GM18517 (cell line): ENCODE measurements at regions not wholly inside any gene's neighbourhood (a gene's known extent, or its start where the extent isn't known, plus 50 kb on each side); places are given as distances from the start of the nearest gene placed in this dataset.

Source experiments
- ATAC-seq: cut with Tn5 transposase; IDR thresholded peaks from one replicate; pipeline ENCODE4 v1.9.1; 2021; ENCODE audit warnings: mild to moderate bottlenecking, moderate library complexity; ENCODE audit not compliant: unreplicated experiment

GRCh38 chr3:72352176-72352575, 496.1 kb downstream of the SHQ1 start:
- ATAC-seq = no peak

DNA sequence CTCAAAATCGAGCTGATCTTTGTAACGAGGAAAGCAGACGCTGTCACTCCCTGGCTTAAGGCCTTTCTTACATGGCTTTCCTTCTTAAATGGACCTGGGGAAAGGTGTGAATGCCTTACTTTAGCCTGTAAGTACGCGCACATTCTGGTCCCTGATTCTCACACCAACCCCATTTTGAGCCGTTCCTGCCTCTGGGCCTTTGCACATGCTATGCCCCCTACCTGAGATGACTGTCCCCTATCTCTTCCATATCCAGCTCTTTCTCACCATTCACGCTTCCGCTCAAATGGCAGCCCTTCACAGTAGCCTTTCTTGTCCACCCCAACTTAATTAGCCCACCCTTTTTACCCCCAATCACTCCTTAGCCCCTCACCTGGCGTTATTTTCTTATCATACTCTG, 496.7 kb downstream of the SHQ1 start:
- no peak for ATAC-seq

GRCh38 chr3:72350761-72351505, 497.3 kb downstream of the SHQ1 start:
- no peak for ATAC-seq

GRCh38 chr3:72348357-72348756, 499.9 kb downstream of the SHQ1 start:
- no peak for ATAC-seq

DNA sequence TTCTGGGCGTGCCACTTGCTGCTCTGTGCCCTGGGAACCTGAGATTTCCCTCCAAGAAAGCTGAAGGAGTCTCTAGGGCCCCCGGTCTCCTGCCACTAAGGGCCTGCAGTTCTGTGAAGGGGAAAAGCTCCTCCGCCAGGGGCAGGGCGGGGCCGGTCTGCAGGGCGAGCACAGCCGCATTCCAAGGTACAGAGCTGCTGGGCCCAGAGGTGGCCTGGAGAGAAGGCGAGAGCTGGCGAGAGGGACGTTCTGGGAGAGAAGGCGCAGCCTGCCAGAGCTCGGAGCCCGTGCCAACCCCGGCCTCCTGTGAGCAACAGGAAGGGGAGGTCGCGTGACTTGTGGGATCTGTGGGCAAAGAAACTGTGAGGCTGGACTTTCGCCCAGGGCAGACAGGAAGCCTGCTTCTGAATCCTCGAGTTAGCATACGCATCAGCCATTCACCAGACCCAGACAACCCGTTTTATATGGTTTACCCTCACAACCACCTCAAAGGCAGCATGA, 500.4 kb downstream of the SHQ1 start:
- ATAC-seq = peak; percentile 68

GRCh38 chr3:72346526-72346926, 501.7 kb downstream of the SHQ1 start:
- no peak for ATAC-seq

GRCh38 chr3:72345980-72346379, 502.3 kb downstream of the SHQ1 start:
- no peak for ATAC-seq

DNA sequence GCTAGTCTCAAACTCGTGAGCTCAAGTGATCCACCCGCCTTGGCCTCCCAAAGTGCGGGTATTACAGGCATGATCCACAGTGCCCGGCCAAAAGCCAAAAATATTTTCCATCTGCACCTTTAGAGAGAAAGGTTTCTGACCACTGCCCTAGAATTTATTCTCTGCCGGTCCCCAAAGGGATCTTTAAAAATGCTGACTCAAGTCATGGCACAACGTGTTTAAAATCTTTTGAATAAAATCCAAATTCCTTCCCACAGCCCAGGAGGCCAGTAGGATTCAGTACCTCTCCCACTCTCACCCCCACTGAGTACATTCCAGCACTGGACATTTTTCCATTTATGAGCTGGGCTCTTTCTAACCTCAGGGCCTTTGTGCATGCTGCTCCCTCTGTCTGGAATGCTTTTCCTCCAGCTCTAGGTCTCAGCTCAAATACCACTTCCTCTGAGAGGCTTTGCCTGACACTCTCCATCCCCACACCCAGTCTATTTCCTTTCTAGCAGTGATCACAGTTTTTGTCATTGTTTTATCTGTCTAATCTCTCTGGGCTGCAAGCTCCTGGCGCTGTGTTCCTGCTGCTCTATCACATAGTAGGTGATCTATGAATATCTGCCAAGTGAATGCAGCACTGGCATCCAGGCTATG, 502.9 kb downstream of the SHQ1 start:
- ATAC-seq = no peak

GRCh38 chr3:72344647-72345046, 503.6 kb downstream of the SHQ1 start:
- ATAC-seq = no peak

- ATAC-seq = no peak
These were observed 504.0 kb downstream of the SHQ1 start for GRCh38 chr3:72344236-72344635.

DNA sequence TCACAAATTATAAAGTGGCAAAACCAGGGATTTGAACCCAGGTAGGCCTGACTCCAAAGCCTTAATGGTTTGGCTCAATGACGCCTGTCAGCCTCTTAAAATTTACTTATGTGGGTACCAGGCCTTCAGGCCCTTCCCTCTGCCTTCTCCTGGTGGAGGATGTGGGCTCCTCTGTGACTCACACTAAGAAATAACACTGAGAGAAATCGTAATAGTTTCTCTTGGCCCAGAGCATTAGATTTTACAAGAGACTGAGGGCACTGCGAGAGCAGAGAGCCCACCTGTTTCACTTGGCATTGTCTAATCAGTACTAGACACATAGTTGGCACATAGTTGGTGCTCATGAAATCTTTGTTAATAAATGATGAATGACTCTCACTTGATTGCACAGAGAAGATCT, 505.2 kb downstream of the SHQ1 start:
- ATAC-seq = no peak

DNA sequence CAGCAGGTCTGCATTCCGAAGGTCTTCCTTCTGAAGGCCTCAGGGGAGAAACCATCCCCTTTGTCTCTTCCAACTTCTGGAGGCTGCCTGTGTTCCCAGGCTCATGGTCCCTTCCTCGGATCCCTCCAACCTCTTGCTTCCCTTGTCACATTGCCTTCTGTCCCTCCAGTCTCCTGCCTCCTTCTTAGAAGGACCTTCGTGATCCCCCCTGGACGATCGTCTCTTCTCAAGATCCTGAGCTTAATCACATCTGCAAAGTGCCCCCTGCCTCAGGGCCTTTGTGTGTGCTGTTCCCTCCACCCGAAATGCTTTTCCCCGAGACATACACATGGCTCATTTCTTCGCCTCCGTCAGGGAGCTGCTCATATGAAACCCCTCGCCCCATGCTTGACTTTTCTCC, 505.8 kb downstream of the SHQ1 start:
- ATAC-seq = no peak

DNA sequence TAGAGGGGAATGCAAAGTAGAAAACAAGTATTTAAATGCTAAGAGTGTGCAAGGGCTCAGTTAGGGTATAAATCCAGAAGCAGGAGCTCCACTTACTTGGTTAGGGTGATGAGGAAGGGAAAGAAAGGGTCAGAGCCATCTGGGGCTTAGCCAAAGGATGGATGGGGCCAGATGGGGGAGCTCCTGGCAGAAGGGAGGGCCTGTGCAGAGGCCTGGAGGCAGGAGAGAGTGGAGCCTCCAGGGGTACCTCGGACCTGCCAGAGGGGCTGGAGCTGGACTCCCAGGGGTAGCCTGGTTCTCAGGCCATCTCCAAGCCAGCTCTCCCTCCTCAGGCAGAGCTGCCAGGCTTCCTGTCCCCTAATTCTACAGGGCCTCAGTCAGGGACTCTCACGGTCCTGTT, 506.3 kb downstream of the SHQ1 start:
- ATAC-seq = no peak

- ATAC-seq = no peak
These were observed 506.9 kb downstream of the SHQ1 start for GRCh38 chr3:72341380-72341770.

DNA sequence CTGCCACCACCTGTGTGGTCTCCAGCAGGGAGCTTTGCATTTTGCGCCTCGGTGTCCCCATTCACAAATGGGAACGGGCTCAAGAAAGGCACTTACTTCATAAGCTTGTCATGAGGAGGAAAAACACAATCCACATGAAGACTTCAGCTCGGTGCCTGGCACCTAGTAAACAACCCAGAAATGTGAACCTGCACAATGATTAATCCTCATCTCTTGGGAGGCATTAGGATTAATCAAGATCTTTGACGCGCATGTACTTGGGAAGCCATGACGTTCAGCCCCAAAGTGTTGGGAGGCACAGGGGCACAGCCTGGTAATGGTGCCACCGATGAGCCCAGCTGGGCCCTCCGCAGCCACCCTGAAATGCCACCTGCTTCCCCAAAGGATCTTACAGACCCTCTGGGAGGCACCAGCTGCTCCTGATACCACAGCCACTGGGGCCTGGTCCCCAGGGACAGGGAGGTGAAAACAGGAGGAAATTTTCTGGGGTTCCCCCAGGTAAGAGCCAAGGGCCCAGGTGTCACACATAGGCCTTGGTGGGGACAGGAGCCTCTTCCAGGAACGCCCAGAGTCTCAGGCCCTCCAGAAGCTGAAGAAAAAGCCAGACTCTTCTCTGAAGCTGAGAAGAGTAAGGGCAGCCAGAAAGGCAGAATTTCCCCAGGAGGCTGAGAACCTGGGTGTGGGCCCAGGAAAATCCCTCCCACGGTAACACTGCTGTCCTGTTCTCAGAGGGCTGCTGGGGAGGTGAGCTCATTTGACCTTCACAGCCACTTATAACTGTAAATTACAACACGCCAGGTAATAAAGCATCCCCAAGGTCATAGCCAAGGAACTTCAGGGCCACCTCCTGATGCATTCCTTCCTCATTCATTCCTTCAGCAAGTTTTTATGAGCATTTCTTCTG, 507.5 kb downstream of the SHQ1 start:
- ATAC-seq = no peak

GRCh38 chr3:72340056-72340455, 508.2 kb downstream of the SHQ1 start:
- no peak for ATAC-seq

- no peak for ATAC-seq
These were observed 508.6 kb downstream of the SHQ1 start for GRCh38 chr3:72339670-72340030.

GRCh38 chr3:72338942-72339669, 509.1 kb downstream of the SHQ1 start:
- no peak for ATAC-seq

DNA sequence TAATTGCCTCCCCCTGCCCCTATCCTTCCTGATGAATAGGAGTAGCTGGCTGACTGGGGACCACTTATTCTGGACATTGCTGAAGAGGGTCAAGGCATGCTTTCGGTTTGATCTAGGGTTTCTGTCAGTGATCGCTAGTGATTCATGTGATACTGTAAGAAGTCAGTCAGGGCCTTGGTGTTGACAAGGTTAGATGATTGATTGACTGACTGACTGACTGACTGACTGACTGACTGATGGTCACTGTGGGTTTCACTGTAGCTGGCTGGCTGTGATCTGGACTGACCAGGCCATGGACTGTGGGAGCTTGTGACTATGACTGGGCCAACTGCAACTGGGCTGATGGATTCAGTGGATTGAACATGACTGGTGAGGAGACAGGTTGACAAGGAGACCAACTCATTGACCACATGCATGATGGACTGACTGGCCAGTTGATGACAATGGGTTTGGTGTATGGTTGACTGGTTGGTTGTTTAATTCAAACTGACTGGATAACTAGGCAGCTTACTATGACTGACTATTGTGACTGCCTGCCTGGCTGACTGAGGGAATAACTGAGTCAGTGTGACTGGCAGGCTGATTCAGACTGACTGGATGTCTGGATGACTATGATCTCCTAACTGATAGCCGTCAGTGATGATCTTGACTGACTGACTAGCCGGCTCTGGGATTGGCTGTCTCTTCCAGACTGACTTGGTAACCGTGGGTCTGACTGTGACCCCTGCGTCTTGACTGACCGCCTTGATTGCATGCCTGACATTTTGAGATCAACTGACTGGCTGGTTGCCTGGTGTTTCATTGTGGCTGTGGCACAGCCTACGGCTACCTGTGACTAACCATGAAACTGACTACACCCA, 509.9 kb downstream of the SHQ1 start:
- no peak for ATAC-seq

DNA sequence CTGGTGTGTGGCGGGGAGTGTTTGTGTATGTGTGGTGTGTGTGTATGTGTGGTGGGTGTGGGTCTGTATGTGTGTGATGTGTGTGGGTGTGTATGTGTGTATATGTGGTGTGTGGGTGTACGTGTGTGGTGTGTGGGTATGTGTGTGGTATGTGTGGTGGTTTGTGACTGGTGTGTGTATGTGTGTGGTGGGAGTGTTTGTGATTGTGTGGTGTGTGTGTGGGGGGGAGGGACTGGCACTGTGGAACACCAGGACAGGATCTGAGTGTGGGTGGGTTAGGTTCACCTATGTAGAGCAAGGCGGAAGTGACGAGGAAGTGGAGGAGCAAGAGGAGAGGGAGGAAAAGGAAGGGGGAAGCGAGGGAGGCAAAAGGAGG, 510.8 kb downstream of the SHQ1 start:
- ATAC-seq = no peak
